GM12891 (cell line): ENCODE measurements at regions not wholly inside any gene's neighbourhood (a gene's known extent, or its start where the extent isn't known, plus 50 kb on each side); places are given as distances from the start of the nearest gene placed in this dataset.

ENCODE experiments used
- PAX5 ChIP-seq: IDR thresholded peaks from 2 replicates; pipeline ENCODE4 v1.6.1; 2011; ENCODE audit warnings: low read length, moderate library complexity, mild to moderate bottlenecking; ENCODE audit not compliant: insufficient read depth, severe bottlenecking
- TAF1 ChIP-seq: IDR thresholded peaks from 2 replicates; pipeline ENCODE4 v1.6.1; 2011; ENCODE audit warnings: low read depth, low read length, control low read depth

- TF ChIP-seq PAX5: no peak
- no peak for TF ChIP-seq TAF1
These were observed 80.3 kb upstream of the FZD7 start for GRCh38 chr2:201953396-201953795.
